Naive thymus-derived CD4-positive, alpha-beta T cell (primary cell): ENCODE measurements at regions not wholly inside any gene's neighbourhood (a gene's known extent, or its start where the extent isn't known, plus 50 kb on each side); places are given as distances from the start of the nearest gene placed in this dataset.

ENCODE experiments used
- ATAC-seq: fragments of 150-1000 bp; cut with Tn5 transposase; 2 replicates; pipeline ENCODE4 v1.10.0; 2021; ENCODE audit warnings: mild to moderate bottlenecking, moderate library complexity
- CTCF ChIA-PET: fragments of 350-600 bp; sonication (Branson Sonifier 250); formaldehyde crosslinking; loops from one replicate; lab custom pipeline; 2021; ENCODE audit warnings: antibody characterized with exemption; lab: Charles Lee
- POLR2A ChIA-PET: fragments of 350-600 bp; sonication (Branson Sonifier 250); formaldehyde crosslinking; loops from one replicate; lab custom pipeline; 2021; ENCODE audit warnings: antibody characterized with exemption, inconsistent platforms; lab: Charles Lee
- DNase-seq, 9 donors: peaks; one replicate each; pipeline versions ENCODE4 v3.0.0 to v3.0.0-alpha.2; 2020 to 2022; ENCODE audit warnings: mixed read lengths in 1 of 9
- H3K27ac ChIP-seq: one replicate; pipeline ENCODE4 v1.7.0; 2013; ENCODE audit warnings: mild to moderate bottlenecking, low read depth, low read length, moderate library complexity
- H3K27me3 ChIP-seq, 2 donors: one replicate each; pipeline ENCODE4 v1.7.0; 2013; ENCODE audit warnings: low read length in 2 of 2, mild to moderate bottlenecking in 2 of 2, moderate library complexity in 2 of 2; ENCODE audit not compliant: control insufficient read depth in 2 of 2, insufficient read depth in 2 of 2
- H3K36me3 ChIP-seq, 3 experiments: 1 replicate in 2 of 3; 2 replicates in 1 of 3; pipeline ENCODE4 v1.7.0; 2013; ENCODE audit warnings: low read length in 3 of 3, mild to moderate bottlenecking in 3 of 3, moderate library complexity in 1 of 3; ENCODE audit not compliant: insufficient read depth in 3 of 3, control insufficient read depth in 2 of 3
- H3K4me1 ChIP-seq, 2 donors: one replicate each; pipeline ENCODE4 v1.7.0; 2013; ENCODE audit warnings: low read length in 2 of 2, mild to moderate bottlenecking in 2 of 2, moderate library complexity in 1 of 2; ENCODE audit not compliant: control insufficient read depth in 2 of 2, insufficient read depth in 2 of 2
- H3K4me3 ChIP-seq: 2 replicates; pipeline ENCODE4 v1.7.0; 2013; ENCODE audit warnings: mild to moderate bottlenecking, low read length
- H3K9me3 ChIP-seq, 3 experiments: 1 replicate in 2 of 3; 2 replicates in 1 of 3; pipeline ENCODE4 v1.7.0; 2013; ENCODE audit warnings: low read length in 3 of 3; ENCODE audit not compliant: control insufficient read depth in 2 of 3
- H3K27ac Mint-ChIP-seq, 9 donors: one replicate each; pipeline ENCODE4 v1.8.0; 2020 to 2022; ENCODE audit warnings: mixed read lengths in 9 of 9, mild to moderate bottlenecking in 8 of 9, moderate library complexity in 5 of 9, inconsistent platforms in 2 of 9
- H3K27me3 Mint-ChIP-seq, 5 donors: one replicate each; pipeline ENCODE4 v1.8.0; 2021 to 2022; ENCODE audit warnings: mixed read lengths in 5 of 5, mild to moderate bottlenecking in 1 of 5
- H3K36me3 Mint-ChIP-seq, 5 donors: one replicate each; pipeline ENCODE4 v1.8.0; 2020 to 2022; ENCODE audit warnings: mixed read lengths in 5 of 5, mild to moderate bottlenecking in 3 of 5, inconsistent platforms in 1 of 5
- H3K4me1 Mint-ChIP-seq, 7 donors: one replicate each; pipeline ENCODE4 v1.8.0; 2020 to 2022; ENCODE audit warnings: mixed read lengths in 7 of 7, mild to moderate bottlenecking in 3 of 7, inconsistent platforms in 1 of 7
- H3K4me3 Mint-ChIP-seq, 10 donors: one replicate each; pipeline ENCODE4 v1.8.0; 2020 to 2022; ENCODE audit warnings: mild to moderate bottlenecking in 10 of 10, mixed read lengths in 10 of 10, moderate library complexity in 6 of 10, inconsistent platforms in 2 of 10
- H3K9me3 Mint-ChIP-seq, 11 donors: one replicate each; pipeline ENCODE4 v1.8.0; 2020 to 2022; ENCODE audit warnings: mixed read lengths in 11 of 11, mild to moderate bottlenecking in 4 of 11, inconsistent platforms in 1 of 11, moderate library complexity in 1 of 11
- intact Hi-C, 2 donors: fragments of 100-400 bp; cut with micrococcal nuclease; formaldehyde crosslinking; loops; one replicate each; pipeline ENCODE4 v1.15.1; 2023

GRCh38 chr2:167509586-167509985 lies 621.3 kb downstream of the XIRP2 start:
- ChIA-PET POLR2A (no interaction called here), CTCF (no interaction called here)
- Mint-ChIP-seq H3K9me3 (peaks cover 0 to 4% (median 0%) of the 10 kb centered on the region in 11 donors), H3K27me3 (no peaks in the 10 kb centered on the region), H3K27ac (no peak overlapping the region), H3K4me3 (no peak overlapping the region), H3K36me3 (no peaks in the 10 kb centered on the region), H3K4me1 (no peaks in the 10 kb centered on the region)
- Histone ChIP-seq H3K4me3 (no peak overlapping the region), H3K4me1 (no peaks in the 10 kb centered on the region), H3K27ac (no peak overlapping the region), H3K27me3 (no peaks in the 10 kb centered on the region), H3K9me3 (no peaks in the 10 kb centered on the region), H3K36me3 (no peaks in the 10 kb centered on the region)
- intact Hi-C loops = no loop called here
- ATAC-seq = no peak
- no peak for DNase-seq

- Histone ChIP-seq H3K9me3 (no peaks in the 10 kb centered on the region), H3K36me3 (no peaks in the 10 kb centered on the region), H3K27ac (no peak overlapping the region), H3K4me3 (no peak overlapping the region), H3K4me1 (no peaks in the 10 kb centered on the region), H3K27me3 (no peaks in the 10 kb centered on the region)
- Mint-ChIP-seq H3K27me3 (no peaks in the 10 kb centered on the region), H3K9me3 (peaks cover 0 to 4% (median 0%) of the 10 kb centered on the region in 11 donors), H3K27ac (no peak overlapping the region), H3K4me1 (no peaks in the 10 kb centered on the region), H3K4me3 (no peak overlapping the region), H3K36me3 (no peaks in the 10 kb centered on the region)
- ChIA-PET CTCF (no interaction called here), POLR2A (no interaction called here)
- intact Hi-C loops = no loop called here
- no peak for DNase-seq
- no peak for ATAC-seq
Observed at GRCh38 chr2:167508709-167509108, 620.4 kb downstream of the XIRP2 start.

GRCh38 chr2:167506395-167506794 lies 618.1 kb downstream of the XIRP2 start:
- H3K4me3 ChIP-seq = no peak overlapping the region
- POLR2A ChIA-PET = no interaction called here
- no peak for DNase-seq
- CTCF ChIA-PET = no interaction called here
- no peaks in the 10 kb centered on the region for H3K27me3 ChIP-seq
- intact Hi-C loops = no loop called here
- peaks cover 0 to 5% (median 0%) of the 10 kb centered on the region in 11 donors for H3K9me3 Mint-ChIP-seq
- no peak for ATAC-seq
- H3K27me3 Mint-ChIP-seq = no peaks in the 10 kb centered on the region
- H3K4me1 Mint-ChIP-seq = no peaks in the 10 kb centered on the region
- H3K27ac ChIP-seq = no peak overlapping the region
- no peaks in the 10 kb centered on the region for H3K9me3 ChIP-seq
- H3K36me3 ChIP-seq = no peaks in the 10 kb centered on the region
- no peak overlapping the region for H3K4me3 Mint-ChIP-seq
- H3K4me1 ChIP-seq = no peaks in the 10 kb centered on the region
- no peaks in the 10 kb centered on the region for H3K36me3 Mint-ChIP-seq
- H3K27ac Mint-ChIP-seq = no peak overlapping the region

GRCh38 chr2:167504695-167505094 lies 616.4 kb downstream of the XIRP2 start:
- Mint-ChIP-seq H3K4me1 (no peaks in the 10 kb centered on the region), H3K4me3 (no peak overlapping the region), H3K27me3 (no peaks in the 10 kb centered on the region), H3K36me3 (no peaks in the 10 kb centered on the region), H3K27ac (no peak overlapping the region), H3K9me3 (peaks cover 0 to 5% (median 0%) of the 10 kb centered on the region in 11 donors)
- ChIA-PET CTCF (no interaction called here), POLR2A (no interaction called here)
- DNase-seq (no peak), ATAC-seq (no peak)
- Histone ChIP-seq H3K27me3 (no peaks in the 10 kb centered on the region), H3K9me3 (no peaks in the 10 kb centered on the region), H3K36me3 (no peaks in the 10 kb centered on the region), H3K4me1 (no peaks in the 10 kb centered on the region), H3K27ac (no peak overlapping the region), H3K4me3 (no peak overlapping the region)
- intact Hi-C loops = no loop called here

GRCh38 chr2:167504061-167504460 lies 615.8 kb downstream of the XIRP2 start:
- intact Hi-C loops = no loop called here
- CTCF ChIA-PET = no interaction called here
- POLR2A ChIA-PET = no interaction called here
- Histone ChIP-seq H3K4me3 (no peak overlapping the region), H3K36me3 (no peaks in the 10 kb centered on the region), H3K27ac (no peak overlapping the region), H3K27me3 (no peaks in the 10 kb centered on the region), H3K4me1 (no peaks in the 10 kb centered on the region), H3K9me3 (no peaks in the 10 kb centered on the region)
- DNase-seq (no peak), ATAC-seq (no peak)
- Mint-ChIP-seq H3K27ac (no peak overlapping the region), H3K27me3 (no peaks in the 10 kb centered on the region), H3K36me3 (no peaks in the 10 kb centered on the region), H3K4me1 (no peaks in the 10 kb centered on the region), H3K9me3 (peaks cover 0 to 5% (median 0%) of the 10 kb centered on the region in 11 donors), H3K4me3 (no peak overlapping the region)

- H3K4me1 Mint-ChIP-seq = no peaks in the 10 kb centered on the region
- H3K36me3 Mint-ChIP-seq = no peaks in the 10 kb centered on the region
- Histone ChIP-seq H3K4me1 (no peaks in the 10 kb centered on the region), H3K9me3 (no peaks in the 10 kb centered on the region), H3K36me3 (no peaks in the 10 kb centered on the region), H3K4me3 (no peak overlapping the region), H3K27me3 (no peaks in the 10 kb centered on the region), H3K27ac (no peak overlapping the region)
- H3K4me3 Mint-ChIP-seq = no peak overlapping the region
- peaks cover 0 to 5% (median 0%) of the 10 kb centered on the region in 11 donors for H3K9me3 Mint-ChIP-seq
- intact Hi-C loops = no loop called here
- ChIA-PET CTCF (no interaction called here), POLR2A (no interaction called here)
- H3K27me3 Mint-ChIP-seq = no peaks in the 10 kb centered on the region
- H3K27ac Mint-ChIP-seq = no peak overlapping the region
- DNase-seq (no peak), ATAC-seq (no peak)
Observed at GRCh38 chr2:167501618-167502017, 613.3 kb downstream of the XIRP2 start.

- Mint-ChIP-seq H3K4me1 (no peaks in the 10 kb centered on the region), H3K27me3 (no peaks in the 10 kb centered on the region), H3K9me3 (peaks cover 0 to 2% (median 0%) of the 10 kb centered on the region in 11 donors), H3K36me3 (no peaks in the 10 kb centered on the region), H3K4me3 (no peak overlapping the region), H3K27ac (no peak overlapping the region)
- CTCF ChIA-PET = no interaction called here
- Histone ChIP-seq H3K27ac (no peak overlapping the region), H3K27me3 (no peaks in the 10 kb centered on the region), H3K4me1 (no peaks in the 10 kb centered on the region), H3K4me3 (no peak overlapping the region), H3K9me3 (no peaks in the 10 kb centered on the region), H3K36me3 (no peaks in the 10 kb centered on the region)
- no peak for ATAC-seq
- DNase-seq = no peak
- intact Hi-C loops = no loop called here
- POLR2A ChIA-PET = no interaction called here
Observed at GRCh38 chr2:167493862-167494261, 605.6 kb downstream of the XIRP2 start.
